ENCODE measurements at regions not wholly inside any gene's neighbourhood (a gene's known extent, or its start where the extent isn't known, plus 50 kb on each side); places are given as distances from the start of the nearest gene placed in this dataset.
"Not testable (repeated sequence)": the region's sequence is repeated elsewhere in the genome, so short reads cannot be mapped to it uniquely, and the experiment has no call there.

- no peak for DNase-seq (ENCODE audit: low spot score)
Measured at GRCh38 chr4:174069848-174070330, 213.6 kb downstream of the FBXO8 start.

- DNase-seq (ENCODE audit: low spot score) = no peak
Measured at GRCh38 chr4:174066611-174067205, 216.8 kb downstream of the FBXO8 start.

GRCh38 chr4:174062831-174063230 is 220.6 kb downstream of the FBXO8 start:
- no peak for DNase-seq (ENCODE audit: low spot score)

GRCh38 chr4:174061026-174061425 is 222.4 kb downstream of the FBXO8 start:
- no peak for DNase-seq (ENCODE audit: low spot score)

- DNase-seq (ENCODE audit: low spot score) = no peak
Measured at GRCh38 chr4:174058846-174059245, 224.6 kb downstream of the FBXO8 start.

- no peak for DNase-seq (ENCODE audit: low spot score)
Measured at GRCh38 chr4:174056959-174057358, 226.5 kb downstream of the FBXO8 start.

- DNase-seq (ENCODE audit: low spot score) = no peak
Measured at GRCh38 chr4:174055344-174055743, 228.1 kb downstream of the FBXO8 start.

- no peak for DNase-seq (ENCODE audit: low spot score)
Measured at GRCh38 chr4:174053895-174054294, 229.6 kb downstream of the FBXO8 start.

GRCh38 chr4:174047363-174047762 is 236.1 kb downstream of the FBXO8 start:
- DNase-seq (ENCODE audit: low spot score) = peak; percentile 1

GRCh38 chr4:174045829-174046228 is 237.6 kb downstream of the FBXO8 start:
- not testable (repeated sequence) for DNase-seq (ENCODE audit: low spot score)

GRCh38 chr4:174045381-174045780 is 238.1 kb downstream of the FBXO8 start:
- DNase-seq (ENCODE audit: low spot score) = no peak

- DNase-seq (ENCODE audit: low spot score) = no peak
Measured at GRCh38 chr4:174041555-174042105, 241.8 kb downstream of the FBXO8 start.

GRCh38 chr4:174040287-174040686 is 243.2 kb downstream of the FBXO8 start:
- DNase-seq (ENCODE audit: low spot score) = no peak

GRCh38 chr4:174038481-174038880 is 245.0 kb downstream of the FBXO8 start:
- no peak for DNase-seq (ENCODE audit: low spot score)

- DNase-seq (ENCODE audit: low spot score) = no peak
Measured at GRCh38 chr4:174037631-174038030, 245.8 kb downstream of the FBXO8 start.

- no peak for DNase-seq (ENCODE audit: low spot score)
Measured at GRCh38 chr4:174037049-174037448, 246.4 kb downstream of the FBXO8 start.

- DNase-seq (ENCODE audit: low spot score) = no peak
Measured at GRCh38 chr4:174036576-174036975, 246.9 kb downstream of the FBXO8 start.

GRCh38 chr4:174036111-174036510 is 247.4 kb downstream of the FBXO8 start:
- no peak for DNase-seq (ENCODE audit: low spot score)

- peak; percentile 25 for DNase-seq (ENCODE audit: low spot score)
Measured at GRCh38 chr4:174023641-174024040, 259.8 kb downstream of the FBXO8 start.

- DNase-seq (ENCODE audit: low spot score) = no peak
Measured at GRCh38 chr4:174018236-174018635, 265.2 kb downstream of the FBXO8 start.

GRCh38 chr4:174016251-174016650 is 267.2 kb downstream of the FBXO8 start:
- DNase-seq (ENCODE audit: low spot score) = no peak

GRCh38 chr4:174012886-174013259 is 270.6 kb downstream of the FBXO8 start:
- DNase-seq (ENCODE audit: low spot score) = no peak

- no peak for DNase-seq (ENCODE audit: low spot score)
Measured at GRCh38 chr4:174012135-174012885, 271.2 kb downstream of the FBXO8 start.

Data from SW480 (cell line).